Astrocyte of the cerebellum (primary cell): ENCODE measurements at regions not wholly inside any gene's neighbourhood (a gene's known extent, or its start where the extent isn't known, plus 50 kb on each side); places are given as distances from the start of the nearest gene placed in this dataset.
A peak's percentile ranks its signal among the peaks of the same experiment; 100 is the strongest.

ENCODE experiments used
- DNase-seq: peaks from one replicate; pipeline ENCODE4 v3.0.0-alpha.2; 2011; ENCODE audit warnings: low read depth
- H3K4me3 ChIP-seq: 2 replicates; pipeline ENCODE4 v1.5.1; 2011; ENCODE audit warnings: mild to moderate bottlenecking, low read depth, low read length, moderate library complexity
- in situ Hi-C: cut with HindIII; loops from 2 replicates; pipeline ENCODE4 v1.10.0; 2017; ENCODE audit warnings: low sequenced_read_pairs
- TF ChIP-seq, protein P1 (sequence below): IDR thresholded peaks from 2 replicates; pipeline ENCODE4 v1.5.1; 2012; ENCODE audit warnings: low read length, low read depth, moderate library complexity, mild to moderate bottlenecking; ENCODE audit errors: missing control alignments

DNA sequence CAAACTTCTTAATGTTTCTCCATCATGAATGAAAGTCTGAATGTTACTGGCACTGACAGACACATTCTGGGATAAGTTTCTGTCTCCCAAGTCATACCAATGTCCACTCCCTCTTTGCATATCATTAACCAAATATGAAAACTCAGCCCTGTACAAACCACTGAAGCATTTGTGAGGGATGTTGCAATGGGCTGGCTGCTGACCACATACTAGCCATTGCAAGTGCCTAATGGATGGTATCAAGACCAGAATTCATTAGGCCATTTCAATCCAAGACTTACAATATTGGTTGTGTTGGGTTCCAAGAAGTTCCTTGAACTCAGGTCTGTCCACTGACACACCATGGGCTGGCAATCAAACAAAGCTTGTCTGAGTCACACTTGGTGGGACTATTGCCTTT lies 73.8 kb downstream of the CBLN2 start:
- in situ Hi-C loops, result no loop called here
- no peak for DNase-seq
- TF ChIP-seq, protein P1, sequence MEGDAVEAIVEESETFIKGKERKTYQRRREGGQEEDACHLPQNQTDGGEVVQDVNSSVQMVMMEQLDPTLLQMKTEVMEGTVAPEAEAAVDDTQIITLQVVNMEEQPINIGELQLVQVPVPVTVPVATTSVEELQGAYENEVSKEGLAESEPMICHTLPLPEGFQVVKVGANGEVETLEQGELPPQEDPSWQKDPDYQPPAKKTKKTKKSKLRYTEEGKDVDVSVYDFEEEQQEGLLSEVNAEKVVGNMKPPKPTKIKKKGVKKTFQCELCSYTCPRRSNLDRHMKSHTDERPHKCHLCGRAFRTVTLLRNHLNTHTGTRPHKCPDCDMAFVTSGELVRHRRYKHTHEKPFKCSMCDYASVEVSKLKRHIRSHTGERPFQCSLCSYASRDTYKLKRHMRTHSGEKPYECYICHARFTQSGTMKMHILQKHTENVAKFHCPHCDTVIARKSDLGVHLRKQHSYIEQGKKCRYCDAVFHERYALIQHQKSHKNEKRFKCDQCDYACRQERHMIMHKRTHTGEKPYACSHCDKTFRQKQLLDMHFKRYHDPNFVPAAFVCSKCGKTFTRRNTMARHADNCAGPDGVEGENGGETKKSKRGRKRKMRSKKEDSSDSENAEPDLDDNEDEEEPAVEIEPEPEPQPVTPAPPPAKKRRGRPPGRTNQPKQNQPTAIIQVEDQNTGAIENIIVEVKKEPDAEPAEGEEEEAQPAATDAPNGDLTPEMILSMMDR, result no peak
- no peak overlapping the region for H3K4me3 ChIP-seq

- TF ChIP-seq, protein P1, result no peak
- DNase-seq, result no peak
- H3K4me3 ChIP-seq, result no peak overlapping the region
- in situ Hi-C loops, result no loop called here
These were observed 76.0 kb downstream of the CBLN2 start for GRCh38 chr18:72468021-72468710.

DNA sequence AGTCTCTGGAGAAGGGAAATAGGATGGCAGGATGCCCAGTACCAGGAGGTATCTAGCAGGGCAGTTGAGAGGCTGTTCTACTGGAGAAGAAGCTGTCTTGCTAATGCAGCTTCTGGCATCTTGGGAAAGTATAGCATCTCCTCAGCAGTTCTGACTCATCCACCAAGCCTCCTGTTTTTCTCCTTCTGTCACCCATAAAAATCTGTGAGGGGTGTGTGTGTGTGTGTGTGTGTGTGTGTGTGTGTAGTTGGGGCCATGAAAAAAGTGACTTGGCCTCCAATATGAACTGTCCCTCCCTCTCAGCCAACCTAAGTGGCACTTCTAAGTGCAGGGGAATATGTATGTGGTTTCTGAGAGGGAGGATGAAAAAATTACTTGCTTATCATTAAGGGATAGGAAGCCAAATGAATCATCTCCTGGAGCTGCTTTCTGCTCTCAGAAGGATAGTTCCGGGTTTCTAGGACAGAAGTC lies 83.9 kb downstream of the CBLN2 start:
- peak; percentile 33 for DNase-seq
- H3K4me3 ChIP-seq, result no peak overlapping the region
- TF ChIP-seq, protein P1, result no peak
- in situ Hi-C loops, result no loop called here

DNA sequence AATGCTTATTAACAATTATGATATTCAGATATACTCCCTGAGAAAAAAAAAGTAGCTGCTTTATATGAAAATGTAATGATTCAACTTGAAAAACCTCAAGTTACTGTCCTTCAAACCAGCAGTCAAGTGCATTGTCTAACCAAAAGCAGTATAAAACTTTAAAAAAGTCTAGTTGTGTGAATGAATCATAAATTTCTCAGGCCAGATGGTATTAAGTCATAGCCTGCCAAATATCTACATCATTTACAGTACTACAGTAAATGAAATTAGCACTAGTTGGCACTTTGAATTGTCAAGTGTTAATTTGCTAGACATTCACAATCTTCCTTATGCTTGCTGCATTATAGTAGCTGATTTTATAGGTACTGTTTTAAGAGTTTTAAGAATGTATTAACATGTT lies 85.9 kb downstream of the CBLN2 start:
- no peak overlapping the region for H3K4me3 ChIP-seq
- DNase-seq, result no peak
- in situ Hi-C loops, result no loop called here

DNA sequence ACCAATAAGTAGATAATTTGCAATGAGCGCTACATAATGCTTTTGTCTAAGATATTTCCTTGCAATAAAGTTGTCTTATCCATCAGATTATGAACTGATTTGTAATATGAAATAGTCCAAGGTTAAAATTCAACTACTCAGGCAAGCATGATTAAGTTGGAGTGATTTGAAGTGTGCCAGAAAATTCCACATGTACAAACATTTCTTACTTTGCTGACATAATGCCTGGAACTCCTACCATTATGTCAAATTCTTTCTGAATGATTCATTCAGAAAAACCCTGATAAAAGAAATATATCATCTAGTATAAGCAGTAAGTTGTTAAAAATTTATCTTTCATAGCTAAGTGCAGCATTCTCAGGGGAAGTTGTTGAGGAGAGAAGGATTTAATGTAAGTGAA lies 87.3 kb downstream of the CBLN2 start:
- DNase-seq, result peak; percentile 62
- TF ChIP-seq, protein P1, result no peak
- in situ Hi-C loops, result no loop called here
- no peak overlapping the region for H3K4me3 ChIP-seq

More for the DNA sequence above, 85.9 kb downstream of the CBLN2 start:
- TF ChIP-seq, protein P1, result no peak

- in situ Hi-C loops, result no loop called here
- H3K4me3 ChIP-seq, result no peak overlapping the region
- TF ChIP-seq, protein P1, result no peak
- DNase-seq, result no peak
These were observed 91.8 kb downstream of the CBLN2 start for GRCh38 chr18:72452328-72452727.

DNA sequence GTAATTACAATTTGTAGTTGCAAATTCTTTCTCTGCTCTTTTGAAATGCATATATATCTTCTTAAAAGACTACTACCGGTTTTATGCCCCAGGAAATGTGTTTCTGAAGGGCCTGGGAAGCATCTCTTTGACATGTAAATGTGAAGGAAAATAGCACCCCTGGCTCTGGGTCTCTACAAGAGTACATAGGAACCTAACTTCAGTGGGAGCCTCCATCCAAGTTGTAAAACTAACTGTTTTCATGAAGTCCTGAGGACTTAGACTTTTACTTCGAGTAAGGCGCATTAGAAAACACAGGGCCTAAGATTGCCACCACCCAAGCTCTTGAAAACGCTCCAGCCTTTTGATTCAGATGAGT lies 99.4 kb downstream of the CBLN2 start:
- in situ Hi-C loops, result no loop called here
- TF ChIP-seq, protein P1, result no peak
- no peak for DNase-seq
- H3K4me3 ChIP-seq, result no peak overlapping the region
